ENCODE measurements at regions not wholly inside any gene's neighbourhood (a gene's known extent, or its start where the extent isn't known, plus 50 kb on each side); places are given as distances from the start of the nearest gene placed in this dataset.

GRCh38 chr4:133594390-133595207 is 445.5 kb downstream of the PCDH10 start:
- Histone ChIP-seq H3K4me1 (no peaks in the 10 kb centered on the region), H3K9me3 (peaks cover 0 to 4% (median 1%) of the 10 kb centered on the region in 4 donors), H3K36me3 (no peaks in the 10 kb centered on the region), H3K27ac (no peak overlapping the region), H3K27me3 (no peaks in the 10 kb centered on the region), H3K4me3 (no peak overlapping the region)
- WGBS, 5 donors: 82 to 87% (median 84%) methylated on average over 4 of the region's 4 CpGs
- TF ChIP-seq POLR2A (IDR thresholded peaks at IDR 0.05) (no peak), POLR2AphosphoS5 (IDR thresholded peaks at IDR 0.05) (no peak), EP300 (IDR thresholded peaks at IDR 0.05) (no peak)
- TF ChIP-seq, protein P1, sequence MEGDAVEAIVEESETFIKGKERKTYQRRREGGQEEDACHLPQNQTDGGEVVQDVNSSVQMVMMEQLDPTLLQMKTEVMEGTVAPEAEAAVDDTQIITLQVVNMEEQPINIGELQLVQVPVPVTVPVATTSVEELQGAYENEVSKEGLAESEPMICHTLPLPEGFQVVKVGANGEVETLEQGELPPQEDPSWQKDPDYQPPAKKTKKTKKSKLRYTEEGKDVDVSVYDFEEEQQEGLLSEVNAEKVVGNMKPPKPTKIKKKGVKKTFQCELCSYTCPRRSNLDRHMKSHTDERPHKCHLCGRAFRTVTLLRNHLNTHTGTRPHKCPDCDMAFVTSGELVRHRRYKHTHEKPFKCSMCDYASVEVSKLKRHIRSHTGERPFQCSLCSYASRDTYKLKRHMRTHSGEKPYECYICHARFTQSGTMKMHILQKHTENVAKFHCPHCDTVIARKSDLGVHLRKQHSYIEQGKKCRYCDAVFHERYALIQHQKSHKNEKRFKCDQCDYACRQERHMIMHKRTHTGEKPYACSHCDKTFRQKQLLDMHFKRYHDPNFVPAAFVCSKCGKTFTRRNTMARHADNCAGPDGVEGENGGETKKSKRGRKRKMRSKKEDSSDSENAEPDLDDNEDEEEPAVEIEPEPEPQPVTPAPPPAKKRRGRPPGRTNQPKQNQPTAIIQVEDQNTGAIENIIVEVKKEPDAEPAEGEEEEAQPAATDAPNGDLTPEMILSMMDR (IDR thresholded peaks at IDR 0.05): no peak
- intact Hi-C loops (cut with DNase I; ENCODE audit: low total_unique reads): no loop called here
- DNase-seq: no peak

GRCh38 chr4:133593764-133594163 is 444.7 kb downstream of the PCDH10 start:
- Histone ChIP-seq H3K27ac (no peak overlapping the region), H3K4me3 (no peak overlapping the region), H3K27me3 (no peaks in the 10 kb centered on the region), H3K36me3 (no peaks in the 10 kb centered on the region), H3K4me1 (no peaks in the 10 kb centered on the region), H3K9me3 (peaks cover 0 to 4% (median 1%) of the 10 kb centered on the region in 4 donors)
- TF ChIP-seq EP300 (IDR thresholded peaks at IDR 0.05): no peak
- no peak for TF ChIP-seq POLR2AphosphoS5 (IDR thresholded peaks at IDR 0.05)
- TF ChIP-seq, protein P1 (IDR thresholded peaks at IDR 0.05): no peak
- TF ChIP-seq POLR2A (IDR thresholded peaks at IDR 0.05): no peak
- no peak for DNase-seq
- intact Hi-C loops (cut with DNase I; ENCODE audit: low total_unique reads): no loop called here

GRCh38 chr4:133592591-133592990 is 443.5 kb downstream of the PCDH10 start:
- no peak overlapping the region for H3K27ac ChIP-seq
- H3K9me3 ChIP-seq: peaks cover 0 to 12% (median 2%) of the 10 kb centered on the region in 4 donors
- no peaks in the 10 kb centered on the region for H3K4me1 ChIP-seq
- no peak overlapping the region for H3K4me3 ChIP-seq
- intact Hi-C loops (cut with DNase I; ENCODE audit: low total_unique reads): no loop called here
- 64 to 81% (median 72%) methylated on average over 6 to 7 of the region's 7 CpGs for WGBS, 5 donors
- no peak for DNase-seq
- TF ChIP-seq, protein P1 (IDR thresholded peaks at IDR 0.05): no peak
- no peak for TF ChIP-seq POLR2A (IDR thresholded peaks at IDR 0.05)
- no peak for TF ChIP-seq POLR2AphosphoS5 (IDR thresholded peaks at IDR 0.05)
- no peak for TF ChIP-seq EP300 (IDR thresholded peaks at IDR 0.05)
- H3K27me3 ChIP-seq: no peaks in the 10 kb centered on the region
- no peaks in the 10 kb centered on the region for H3K36me3 ChIP-seq

GRCh38 chr4:133592106-133592505 is 443.0 kb downstream of the PCDH10 start:
- TF ChIP-seq POLR2A (IDR thresholded peaks at IDR 0.05) (no peak), EP300 (IDR thresholded peaks at IDR 0.05) (no peak), POLR2AphosphoS5 (IDR thresholded peaks at IDR 0.05) (no peak)
- TF ChIP-seq, protein P1 (IDR thresholded peaks at IDR 0.05): no peak
- no peak overlapping the region for H3K27ac ChIP-seq
- WGBS, 5 donors: 80 to 92% (median 86%) methylated on average over 1 of the region's 1 CpG
- DNase-seq: no peak
- no peak overlapping the region for H3K4me3 ChIP-seq
- intact Hi-C loops (cut with DNase I; ENCODE audit: low total_unique reads): no loop called here
- H3K27me3 ChIP-seq: no peaks in the 10 kb centered on the region
- H3K9me3 ChIP-seq: peaks cover 0 to 16% (median 2%) of the 10 kb centered on the region in 4 donors
- no peaks in the 10 kb centered on the region for H3K36me3 ChIP-seq
- no peaks in the 10 kb centered on the region for H3K4me1 ChIP-seq
